ENCODE measurements at regions not wholly inside any gene's neighbourhood (a gene's known extent, or its start where the extent isn't known, plus 50 kb on each side); places are given as distances from the start of the nearest gene placed in this dataset.
"Not testable (repeated sequence)": the region's sequence is repeated elsewhere in the genome, so short reads cannot be mapped to it uniquely, and the experiment has no call there.

GRCh38 chr10:53430974-53431373 lies 658.4 kb upstream of the MBL2 start:
- DNase-seq (ENCODE audit: low spot score), result no peak

GRCh38 chr10:53430127-53430891 lies 657.7 kb upstream of the MBL2 start:
- DNase-seq (ENCODE audit: low spot score), result no peak

- DNase-seq (ENCODE audit: low spot score), result no peak
Measured at GRCh38 chr10:53422223-53422888, 649.8 kb upstream of the MBL2 start.

GRCh38 chr10:53412651-53413050 lies 640.1 kb upstream of the MBL2 start:
- DNase-seq (ENCODE audit: low spot score), result no peak

GRCh38 chr10:53406532-53406931 lies 633.9 kb upstream of the MBL2 start:
- DNase-seq (ENCODE audit: low spot score), result no peak

GRCh38 chr10:53403688-53404087 lies 631.1 kb upstream of the MBL2 start:
- no peak for DNase-seq (ENCODE audit: low spot score)

- DNase-seq (ENCODE audit: low spot score), result no peak
Measured at GRCh38 chr10:53402594-53402993, 630.0 kb upstream of the MBL2 start.

- DNase-seq (ENCODE audit: low spot score), result no peak
Measured at GRCh38 chr10:53401536-53401935, 629.0 kb upstream of the MBL2 start.

- no peak for DNase-seq (ENCODE audit: low spot score)
Measured at GRCh38 chr10:53396876-53397275, 624.3 kb upstream of the MBL2 start.

GRCh38 chr10:53395449-53395848 lies 622.9 kb upstream of the MBL2 start:
- no peak for DNase-seq (ENCODE audit: low spot score)

- no peak for DNase-seq (ENCODE audit: low spot score)
Measured at GRCh38 chr10:53387562-53387961, 615.0 kb upstream of the MBL2 start.

GRCh38 chr10:53382543-53382942 lies 610.0 kb upstream of the MBL2 start:
- no peak for DNase-seq (ENCODE audit: low spot score)

- DNase-seq (ENCODE audit: low spot score), result no peak
Measured at GRCh38 chr10:53379956-53380355, 607.4 kb upstream of the MBL2 start.

GRCh38 chr10:53370347-53370746 lies 597.8 kb upstream of the MBL2 start:
- DNase-seq (ENCODE audit: low spot score), result no peak

- no peak for DNase-seq (ENCODE audit: low spot score)
Measured at GRCh38 chr10:53361936-53362335, 589.4 kb upstream of the MBL2 start.

GRCh38 chr10:53361281-53361680 lies 588.7 kb upstream of the MBL2 start:
- no peak for DNase-seq (ENCODE audit: low spot score)

GRCh38 chr10:53358978-53359377 lies 586.4 kb upstream of the MBL2 start:
- not testable (repeated sequence) for DNase-seq (ENCODE audit: low spot score)

GRCh38 chr10:53358536-53358935 lies 586.0 kb upstream of the MBL2 start:
- no peak for DNase-seq (ENCODE audit: low spot score)

- no peak for DNase-seq (ENCODE audit: low spot score)
Measured at GRCh38 chr10:53357587-53357986, 585.0 kb upstream of the MBL2 start.

GRCh38 chr10:53356616-53357349 lies 584.2 kb upstream of the MBL2 start:
- no peak for DNase-seq (ENCODE audit: low spot score)

GRCh38 chr10:53342531-53342930 lies 569.9 kb upstream of the MBL2 start:
- not testable (repeated sequence) for DNase-seq (ENCODE audit: low spot score)

- DNase-seq (ENCODE audit: low spot score), result not testable (repeated sequence)
Measured at GRCh38 chr10:53338199-53338598, 565.6 kb upstream of the MBL2 start.

- DNase-seq (ENCODE audit: low spot score), result not testable (repeated sequence)
Measured at GRCh38 chr10:53335803-53336422, 563.3 kb upstream of the MBL2 start.
